NB4 (cell line): ENCODE measurements at regions not wholly inside any gene's neighbourhood (a gene's known extent, or its start where the extent isn't known, plus 50 kb on each side); places are given as distances from the start of the nearest gene placed in this dataset.

ENCODE experiments used
- MYC ChIP-seq: IDR thresholded peaks from 2 replicates; pipeline ENCODE4 v1.6.1; 2011; ENCODE audit warnings: low read depth, low read length
- POLR2A ChIP-seq: IDR thresholded peaks from 2 replicates; pipeline ENCODE4 v1.6.1; 2011; ENCODE audit warnings: mild to moderate bottlenecking; ENCODE audit not compliant: insufficient read length; ENCODE audit errors: extremely low read depth
- TF ChIP-seq, protein P1 (sequence below): IDR thresholded peaks from one replicate; pipeline ENCODE4 v1.5.1; 2012; ENCODE audit warnings: low read depth, low read length
- TF ChIP-seq, protein P2 (sequence below): IDR thresholded peaks from 2 replicates; pipeline ENCODE4 v1.6.1; 2011; ENCODE audit warnings: low read depth, low read length

DNA sequence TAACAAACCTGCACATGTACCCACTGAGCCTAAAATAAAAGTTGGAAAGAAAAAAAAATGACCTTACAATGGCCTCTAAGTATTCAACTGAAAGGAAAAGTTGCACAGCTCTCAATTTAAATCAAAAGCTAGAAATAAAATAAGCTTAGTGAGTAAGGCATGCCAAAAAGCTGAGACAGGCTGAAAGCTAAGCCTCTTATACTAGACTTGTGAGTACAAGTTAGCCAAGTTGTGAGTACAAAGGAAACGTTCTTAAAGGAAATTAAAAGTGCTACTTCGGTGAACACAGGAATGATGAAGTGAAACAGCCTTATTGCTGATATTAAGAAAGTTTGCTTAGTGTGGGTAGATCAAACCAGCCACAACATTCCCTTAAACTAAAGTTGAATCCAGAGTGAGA lies 707.9 kb upstream of the PITX2 start:
- TF ChIP-seq, protein P1, sequence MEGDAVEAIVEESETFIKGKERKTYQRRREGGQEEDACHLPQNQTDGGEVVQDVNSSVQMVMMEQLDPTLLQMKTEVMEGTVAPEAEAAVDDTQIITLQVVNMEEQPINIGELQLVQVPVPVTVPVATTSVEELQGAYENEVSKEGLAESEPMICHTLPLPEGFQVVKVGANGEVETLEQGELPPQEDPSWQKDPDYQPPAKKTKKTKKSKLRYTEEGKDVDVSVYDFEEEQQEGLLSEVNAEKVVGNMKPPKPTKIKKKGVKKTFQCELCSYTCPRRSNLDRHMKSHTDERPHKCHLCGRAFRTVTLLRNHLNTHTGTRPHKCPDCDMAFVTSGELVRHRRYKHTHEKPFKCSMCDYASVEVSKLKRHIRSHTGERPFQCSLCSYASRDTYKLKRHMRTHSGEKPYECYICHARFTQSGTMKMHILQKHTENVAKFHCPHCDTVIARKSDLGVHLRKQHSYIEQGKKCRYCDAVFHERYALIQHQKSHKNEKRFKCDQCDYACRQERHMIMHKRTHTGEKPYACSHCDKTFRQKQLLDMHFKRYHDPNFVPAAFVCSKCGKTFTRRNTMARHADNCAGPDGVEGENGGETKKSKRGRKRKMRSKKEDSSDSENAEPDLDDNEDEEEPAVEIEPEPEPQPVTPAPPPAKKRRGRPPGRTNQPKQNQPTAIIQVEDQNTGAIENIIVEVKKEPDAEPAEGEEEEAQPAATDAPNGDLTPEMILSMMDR: no peak
- TF ChIP-seq, protein P2, sequence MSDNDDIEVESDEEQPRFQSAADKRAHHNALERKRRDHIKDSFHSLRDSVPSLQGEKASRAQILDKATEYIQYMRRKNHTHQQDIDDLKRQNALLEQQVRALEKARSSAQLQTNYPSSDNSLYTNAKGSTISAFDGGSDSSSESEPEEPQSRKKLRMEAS: no peak
- TF ChIP-seq POLR2A (no peak), MYC (no peak)
